Fibroblast of lung (primary cell): ENCODE measurements at regions not wholly inside any gene's neighbourhood (a gene's known extent, or its start where the extent isn't known, plus 50 kb on each side); places are given as distances from the start of the nearest gene placed in this dataset.

Experiments
- CTCF ChIP-seq, 2 donors: IDR thresholded peaks in 1 of 2; conservative IDR thresholded peaks in 1 of 2; 1 replicate in 1 of 2; 2 replicates in 1 of 2; pipeline ENCODE4 v1.5.1; 2011 to 2012; ENCODE audit warnings: low read length in 2 of 2, control low read depth in 1 of 2, inconsistent platforms in 1 of 2, low read depth in 1 of 2, mild to moderate bottlenecking in 1 of 2
- EZH2 ChIP-seq: IDR thresholded peaks from 2 replicates; pipeline ENCODE4 v1.5.1; 2012; ENCODE audit warnings: low read length, control low read depth, mild to moderate bottlenecking; ENCODE audit errors: missing control alignments

- no peak for TF ChIP-seq CTCF (conservative IDR thresholded peaks at IDR 0.05 in 1 of 2, IDR thresholded peaks at IDR 0.05 in 1 of 2; ENCODE audit: low read depth in 1 of 2, low read length in 2 of 2)
- no peak for TF ChIP-seq EZH2
Observed at GRCh38 chr21:15526798-15527197, 203.0 kb upstream of the USP25 start.
